ENCODE measurements at regions not wholly inside any gene's neighbourhood (a gene's known extent, or its start where the extent isn't known, plus 50 kb on each side); places are given as distances from the start of the nearest gene placed in this dataset.

GRCh38 chr1:219784660-219785381, 143.5 kb downstream of the SLC30A10 start:
- no peak overlapping the region for H3K4me3 ChIP-seq (ENCODE audit: low read depth, poor library complexity, severe bottlenecking)
- TF ChIP-seq POLR2A (IDR thresholded peaks at IDR 0.05) (no peak), CTCF (IDR thresholded peaks at IDR 0.05) (no peak)
- WGBS, 2 donors, result 49 to 55% methylated on average over 8 of the region's 8 CpGs
- intact Hi-C loops (cut with DNase I; ENCODE audit: low total_unique reads), result no loop called here
- no peak for DNase-seq (ENCODE audit: low spot score in 2 of 2)

GRCh38 chr1:219783605-219784235, 144.6 kb downstream of the SLC30A10 start:
- no peak overlapping the region for H3K4me3 ChIP-seq (ENCODE audit: low read depth, poor library complexity, severe bottlenecking)
- no peak for DNase-seq (ENCODE audit: low spot score in 2 of 2)
- WGBS, 2 donors, result 64 to 66% methylated on average over 2 of the region's 2 CpGs
- TF ChIP-seq CTCF (IDR thresholded peaks at IDR 0.05) (no peak), POLR2A (IDR thresholded peaks at IDR 0.05) (no peak)
- intact Hi-C loops (cut with DNase I; ENCODE audit: low total_unique reads), result no loop called here

- 15 to 33% methylated on average over 3 of the region's 3 CpGs for WGBS, 2 donors
- intact Hi-C loops (cut with DNase I; ENCODE audit: low total_unique reads), result no loop called here
- DNase-seq (ENCODE audit: low spot score in 2 of 2), result no peak
- H3K4me3 ChIP-seq (ENCODE audit: low read depth, poor library complexity, severe bottlenecking), result no peak overlapping the region
- TF ChIP-seq POLR2A (IDR thresholded peaks at IDR 0.05), result no peak
- no peak for TF ChIP-seq CTCF (IDR thresholded peaks at IDR 0.05)
Observed at GRCh38 chr1:219782929-219783328, 145.4 kb downstream of the SLC30A10 start.

- 66 to 76% methylated on average over 4 of the region's 4 CpGs for WGBS, 2 donors
- TF ChIP-seq CTCF (IDR thresholded peaks at IDR 0.05) (no peak), POLR2A (IDR thresholded peaks at IDR 0.05) (no peak)
- DNase-seq (ENCODE audit: low spot score in 2 of 2), result no peak
- no peak overlapping the region for H3K4me3 ChIP-seq (ENCODE audit: low read depth, poor library complexity, severe bottlenecking)
- intact Hi-C loops (cut with DNase I; ENCODE audit: low total_unique reads), result no loop called here
Observed at GRCh38 chr1:219782311-219782710, 146.0 kb downstream of the SLC30A10 start.

GRCh38 chr1:219781491-219781890, 146.9 kb downstream of the SLC30A10 start:
- DNase-seq (ENCODE audit: low spot score in 2 of 2), result no peak
- TF ChIP-seq CTCF (IDR thresholded peaks at IDR 0.05) (no peak), POLR2A (IDR thresholded peaks at IDR 0.05) (no peak)
- intact Hi-C loops (cut with DNase I; ENCODE audit: low total_unique reads), result no loop called here
- no peak overlapping the region for H3K4me3 ChIP-seq (ENCODE audit: low read depth, poor library complexity, severe bottlenecking)

All from lower leg skin (tissue), 4 donors.